Tibial nerve (tissue), 4 donors: ENCODE measurements at regions not wholly inside any gene's neighbourhood (a gene's known extent, or its start where the extent isn't known, plus 50 kb on each side); places are given as distances from the start of the nearest gene placed in this dataset.

Experiments
- DNase-seq, 2 donors: peaks; one replicate each; pipeline ENCODE4 v3.0.0-alpha.2; 2019; ENCODE audit warnings: low spot score in 2 of 2
- H3K27ac ChIP-seq, 4 donors: fragments of 200-600 bp; sonication (generic) in 3 of 4; one replicate each; pipeline ENCODE4 v1.5.1; 2017 to 2019; ENCODE audit warnings: mild to moderate bottlenecking in 1 of 4
- H3K27me3 ChIP-seq, 2 donors: fragments of 200-600 bp; sonication (generic) in 1 of 2; one replicate each; pipeline versions ENCODE4 v1.5.1 to v1.6.0; 2017 to 2019
- H3K36me3 ChIP-seq, 3 donors: fragments of 200-600 bp; sonication (generic); one replicate each; pipeline ENCODE4 v1.5.1; 2018 to 2019
- H3K4me1 ChIP-seq, 4 donors: fragments of 200-600 bp; sonication (generic) in 3 of 4; one replicate each; pipeline ENCODE4 v1.5.1; 2017 to 2019
- H3K4me3 ChIP-seq, 4 donors: fragments of 200-600 bp; sonication (generic) in 3 of 4; one replicate each; pipeline ENCODE4 v1.5.1; 2017 to 2019; ENCODE audit warnings: mild to moderate bottlenecking in 1 of 4, moderate library complexity in 1 of 4
- H3K9me3 ChIP-seq, 4 donors: fragments of 200-600 bp; sonication (generic) in 3 of 4; one replicate each; pipeline ENCODE4 v1.5.1; 2017 to 2019
- CTCF ChIP-seq, 5 experiments: fragments of 200-600 bp in 3 of 5; fragments of 450-650 bp in 2 of 5; sonication (generic) in 3 of 5; IDR thresholded peaks; one replicate each; pipeline ENCODE4 v1.5.1; 2016 to 2019; ENCODE audit warnings: antibody characterized with exemption in 5 of 5, mild to moderate bottlenecking in 3 of 5, moderate library complexity in 2 of 5
- EP300 ChIP-seq, 2 donors: sonication (generic); formaldehyde crosslinking; IDR thresholded peaks; one replicate each; pipeline ENCODE4 v1.6.1; 2017; ENCODE audit warnings: antibody characterized with exemption in 2 of 2, mild to moderate bottlenecking in 1 of 2
- POLR2A ChIP-seq, 2 donors: fragments of 450-650 bp; IDR thresholded peaks; one replicate each; pipeline ENCODE4 v1.6.1; 2017; ENCODE audit warnings: antibody characterized with exemption in 2 of 2, mild to moderate bottlenecking in 2 of 2, moderate library complexity in 2 of 2
- WGBS, 2 donors: methylation state at CpG; one replicate each; pipeline ENCODE4 v1.1.5; 2018; 5-methylcytosine and 5-hydroxymethylcytosine counted together

- no peak overlapping the region for H3K27ac ChIP-seq
- no peaks in the 10 kb centered on the region for H3K9me3 ChIP-seq
- H3K27me3 ChIP-seq: no peaks in the 10 kb centered on the region
- TF ChIP-seq POLR2A (IDR thresholded peaks at IDR 0.05) (no peak), EP300 (IDR thresholded peaks at IDR 0.05) (no peak), CTCF (IDR thresholded peaks at IDR 0.05) (no peak)
- no peak overlapping the region for H3K4me3 ChIP-seq
- 39 to 56% methylated on average over 9 of the region's 9 CpGs for WGBS, 2 donors
- H3K36me3 ChIP-seq: no peaks in the 10 kb centered on the region
- no peaks in the 10 kb centered on the region for H3K4me1 ChIP-seq
- DNase-seq: no peak
Measured at GRCh38 chr10:129055225-129055624, 411.8 kb upstream of the MGMT start.

- H3K4me1 ChIP-seq: no peaks in the 10 kb centered on the region
- H3K36me3 ChIP-seq: no peaks in the 10 kb centered on the region
- WGBS, 2 donors: 74 to 76% methylated on average over 17 of the region's 17 CpGs
- no peak for DNase-seq
- H3K27ac ChIP-seq: no peak overlapping the region
- H3K9me3 ChIP-seq: no peaks in the 10 kb centered on the region
- TF ChIP-seq EP300 (IDR thresholded peaks at IDR 0.05) (no peak), CTCF (IDR thresholded peaks at IDR 0.05) (no peak), POLR2A (IDR thresholded peaks at IDR 0.05) (no peak)
- no peak overlapping the region for H3K4me3 ChIP-seq
- no peaks in the 10 kb centered on the region for H3K27me3 ChIP-seq
Measured at GRCh38 chr10:129055986-129056385, 411.1 kb upstream of the MGMT start.

- H3K27ac ChIP-seq: no peak overlapping the region
- WGBS, 2 donors: 84 to 90% methylated on average over 22 to 25 of the region's 25 CpGs
- DNase-seq: no peak
Measured at GRCh38 chr10:129056734-129057689, 410.0 kb upstream of the MGMT start.

GRCh38 chr10:129057856-129058663 is 409.0 kb upstream of the MGMT start:
- Histone ChIP-seq H3K9me3 (no peaks in the 10 kb centered on the region), H3K4me3 (no peak overlapping the region), H3K36me3 (no peaks in the 10 kb centered on the region), H3K4me1 (no peaks in the 10 kb centered on the region), H3K27ac (no peak overlapping the region), H3K27me3 (no peaks in the 10 kb centered on the region)
- TF ChIP-seq POLR2A (IDR thresholded peaks at IDR 0.05) (no peak), EP300 (IDR thresholded peaks at IDR 0.05) (no peak), CTCF (IDR thresholded peaks at IDR 0.05) (no peak)
- WGBS, 2 donors: 82 to 85% methylated on average over 15 of the region's 15 CpGs
- DNase-seq: no peak

More at GRCh38 chr10:129056734-129057689, 410.0 kb upstream of the MGMT start:
- Histone ChIP-seq H3K36me3 (no peaks in the 10 kb centered on the region), H3K9me3 (no peaks in the 10 kb centered on the region), H3K27me3 (no peaks in the 10 kb centered on the region), H3K4me3 (no peak overlapping the region), H3K4me1 (no peaks in the 10 kb centered on the region)
- TF ChIP-seq CTCF (IDR thresholded peaks at IDR 0.05) (no peak), POLR2A (IDR thresholded peaks at IDR 0.05) (no peak), EP300 (IDR thresholded peaks at IDR 0.05) (no peak)
